NOMO-1 (cell line): ENCODE measurements at regions not wholly inside any gene's neighbourhood (a gene's known extent, or its start where the extent isn't known, plus 50 kb on each side); places are given as distances from the start of the nearest gene placed in this dataset.
"Not testable (repeated sequence)": the region's sequence is repeated elsewhere in the genome, so short reads cannot be mapped to it uniquely, and the experiment has no call there.

ENCODE experiments used
- DNase-seq, 2 experiments: peaks; one replicate each; lab custom pipeline; 2025; ENCODE audit not compliant: unreplicated experiment in 2 of 2; lab: John Stamatoyannopoulos, UW

DNA sequence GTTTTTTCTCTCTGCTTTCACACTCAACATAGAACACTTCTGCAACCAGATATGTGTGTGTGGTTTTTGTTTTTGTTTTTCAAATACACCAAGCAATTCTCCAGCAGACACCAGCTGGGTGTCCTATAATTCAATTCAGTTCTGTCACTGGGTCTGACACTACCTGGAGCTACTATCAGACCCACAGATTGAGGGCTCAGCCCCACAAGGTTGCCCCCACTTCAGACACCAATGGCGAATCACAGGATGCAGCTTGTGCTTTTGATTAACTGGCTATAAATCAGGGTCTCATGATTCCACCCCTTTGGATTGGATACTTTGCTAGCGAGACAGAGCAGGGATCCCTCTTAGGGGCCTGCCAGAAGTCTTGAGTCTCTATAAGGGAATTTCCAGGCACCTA, 462.2 kb upstream of the NRP1 start:
- DNase-seq, result no peak

- DNase-seq, result no peak
Measured at GRCh38 chr10:33795529-33795928, 461.1 kb upstream of the NRP1 start.

- no peak for DNase-seq
Measured at GRCh38 chr10:33794460-33794859, 460.0 kb upstream of the NRP1 start.

DNA sequence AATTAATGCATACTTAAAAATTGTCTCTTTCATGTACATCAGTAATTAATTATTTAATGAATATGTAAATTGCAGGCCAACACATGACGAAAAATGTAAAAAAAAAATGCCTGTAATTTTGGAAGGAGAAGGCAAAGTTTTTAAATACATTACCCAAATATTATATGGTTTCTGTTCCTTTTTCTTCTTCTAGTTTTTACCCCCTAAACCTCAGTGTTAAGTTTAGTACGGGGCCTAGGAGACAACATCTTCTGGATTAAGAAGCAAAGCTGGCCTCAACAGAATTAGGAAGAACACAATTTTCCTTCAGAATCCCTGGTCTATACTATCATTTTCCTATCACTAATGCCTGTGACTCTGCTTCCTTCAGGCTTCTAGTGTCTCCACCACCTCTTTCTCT, 459.3 kb upstream of the NRP1 start:
- DNase-seq, result peak; percentile 33 to 64

GRCh38 chr10:33791272-33791660, 456.8 kb upstream of the NRP1 start:
- no peak for DNase-seq

GRCh38 chr10:33790521-33791271, 456.2 kb upstream of the NRP1 start:
- no peak for DNase-seq

GRCh38 chr10:33783557-33783956, 449.1 kb upstream of the NRP1 start:
- DNase-seq, result no peak

DNA sequence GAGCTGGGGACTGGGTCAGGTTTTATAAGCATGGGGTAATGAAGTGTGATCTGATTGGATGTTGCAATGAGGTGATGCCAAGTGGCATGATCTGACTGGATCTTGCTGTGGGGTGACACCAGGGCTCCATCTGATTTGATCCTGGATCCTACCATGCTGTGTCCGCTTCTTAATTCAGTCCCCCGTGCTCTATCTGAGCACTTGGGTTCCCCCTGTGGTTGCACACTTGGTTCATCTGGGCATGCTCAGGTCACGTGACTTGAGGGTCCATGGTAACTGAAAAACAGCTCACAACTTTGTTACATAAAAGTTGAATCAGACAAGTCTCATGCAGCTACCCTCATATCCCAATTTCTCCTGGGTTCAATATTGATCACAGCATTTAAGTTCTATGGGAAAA, 448.6 kb upstream of the NRP1 start:
- no peak for DNase-seq

GRCh38 chr10:33781606-33782395, 447.3 kb upstream of the NRP1 start:
- DNase-seq, result no peak

- no peak for DNase-seq
Measured at GRCh38 chr10:33780961-33781360, 446.5 kb upstream of the NRP1 start.

DNA sequence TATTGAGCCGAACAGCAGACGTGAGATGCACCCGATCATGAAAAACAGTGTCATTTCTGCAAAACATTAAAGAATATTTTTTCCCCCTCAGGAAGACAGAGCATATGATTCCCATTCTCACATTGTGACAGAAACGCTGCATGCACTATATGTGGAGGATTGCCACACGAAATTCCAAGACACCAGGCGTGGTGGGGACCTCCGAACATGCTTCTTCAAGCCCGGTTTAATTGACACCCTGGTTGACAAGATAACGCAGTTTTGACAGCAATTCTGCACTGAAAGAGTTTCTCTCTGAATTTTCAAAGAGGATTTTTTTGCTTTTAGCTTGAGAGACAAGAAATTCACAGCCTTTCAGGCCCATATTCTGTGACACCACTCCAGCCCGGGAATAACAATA, 442.8 kb upstream of the NRP1 start:
- no peak for DNase-seq

GRCh38 chr10:33776419-33777070, 442.1 kb upstream of the NRP1 start:
- peak in 1 of 2 experiments; percentile 1 for DNase-seq

GRCh38 chr10:33774857-33775256, 440.4 kb upstream of the NRP1 start:
- no peak for DNase-seq

DNA sequence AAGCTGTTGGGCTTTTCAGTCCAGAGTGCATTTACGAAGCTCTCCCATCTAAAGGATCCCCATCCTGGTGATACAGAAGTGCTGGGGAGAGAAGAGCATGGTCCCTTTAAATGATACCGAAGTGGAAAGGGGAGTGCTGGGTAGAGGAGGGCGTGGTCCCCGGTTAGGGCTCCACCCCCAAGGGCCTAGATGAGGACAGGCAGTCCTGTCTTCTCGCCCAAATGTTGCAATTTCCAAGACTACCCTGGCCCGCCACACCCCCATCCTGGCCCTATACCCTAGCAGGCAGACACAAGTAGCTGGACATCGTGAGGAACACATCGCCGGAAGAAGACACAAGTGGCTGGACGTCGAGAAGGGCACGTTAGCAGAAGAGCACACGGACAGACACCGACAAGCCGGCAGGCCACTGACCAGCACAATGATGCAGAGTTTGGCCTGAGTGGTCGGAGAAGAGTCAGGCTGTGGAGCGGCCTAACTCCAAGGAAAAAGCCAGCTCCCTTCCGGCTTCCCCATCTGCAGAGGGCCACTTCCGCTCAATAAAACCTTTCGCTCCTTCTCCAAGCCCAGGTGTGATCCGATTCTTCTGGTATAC, 439.5 kb upstream of the NRP1 start:
- DNase-seq, result no peak

DNA sequence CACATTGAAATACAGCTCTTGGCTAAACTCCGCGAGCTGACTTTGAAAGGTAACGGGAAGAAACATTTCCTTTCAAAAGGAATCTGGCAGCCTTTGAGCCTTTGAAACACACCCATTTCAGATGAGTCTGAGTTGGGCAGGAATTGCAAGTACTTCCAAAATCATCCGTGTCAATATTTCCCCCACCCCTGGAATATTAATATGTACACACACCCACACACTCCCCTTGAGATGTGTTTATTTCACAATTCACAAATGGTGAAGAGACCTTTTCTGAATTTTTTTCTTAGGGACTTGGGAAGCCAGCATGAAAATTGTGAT, 438.7 kb upstream of the NRP1 start:
- DNase-seq, result no peak

GRCh38 chr10:33772370-33773252, 438.1 kb upstream of the NRP1 start:
- DNase-seq, result peak; percentile 68 to 86

DNA sequence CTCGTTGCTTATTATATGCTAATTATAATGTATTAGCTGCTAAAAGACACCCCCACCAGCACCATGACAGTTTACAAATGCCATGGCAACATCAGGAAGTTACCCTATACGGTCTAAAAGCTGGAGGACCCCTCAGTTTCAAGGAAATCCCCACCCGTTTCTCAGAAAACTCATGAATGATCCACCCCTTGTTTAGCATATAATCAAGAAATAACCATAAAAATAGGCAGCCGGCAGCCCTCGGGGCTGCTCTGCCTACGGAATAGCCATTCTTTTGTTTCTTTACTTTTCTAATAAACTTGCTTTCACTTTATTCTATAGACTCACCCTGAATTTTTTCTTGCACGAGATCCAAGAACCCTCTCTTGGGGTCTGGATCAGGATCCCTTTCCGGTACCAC, 437.4 kb upstream of the NRP1 start:
- not testable (repeated sequence) for DNase-seq

DNA sequence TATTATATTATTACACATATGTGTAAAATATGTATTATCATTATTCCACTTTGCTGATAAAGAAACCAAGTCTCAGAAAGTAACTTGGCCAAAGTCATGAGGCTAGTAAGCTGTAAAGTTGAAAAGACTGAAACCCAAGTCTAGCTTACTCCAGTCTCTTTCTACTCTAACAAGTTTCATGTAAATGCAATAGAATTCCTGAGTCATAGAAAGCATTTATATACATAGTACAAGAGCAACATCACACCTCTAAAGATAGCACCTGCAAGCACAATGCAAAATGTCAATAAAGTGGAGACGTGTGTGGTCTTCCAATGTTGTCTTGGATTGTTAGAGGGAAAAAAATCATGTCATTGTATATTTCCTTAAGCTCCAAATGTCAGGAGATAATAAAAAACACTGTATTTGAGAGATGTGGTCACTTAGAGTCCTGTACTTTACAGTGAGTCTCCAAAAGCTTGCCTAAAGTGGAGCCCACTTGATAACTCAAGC, 430.3 kb upstream of the NRP1 start:
- DNase-seq, result no peak

DNA sequence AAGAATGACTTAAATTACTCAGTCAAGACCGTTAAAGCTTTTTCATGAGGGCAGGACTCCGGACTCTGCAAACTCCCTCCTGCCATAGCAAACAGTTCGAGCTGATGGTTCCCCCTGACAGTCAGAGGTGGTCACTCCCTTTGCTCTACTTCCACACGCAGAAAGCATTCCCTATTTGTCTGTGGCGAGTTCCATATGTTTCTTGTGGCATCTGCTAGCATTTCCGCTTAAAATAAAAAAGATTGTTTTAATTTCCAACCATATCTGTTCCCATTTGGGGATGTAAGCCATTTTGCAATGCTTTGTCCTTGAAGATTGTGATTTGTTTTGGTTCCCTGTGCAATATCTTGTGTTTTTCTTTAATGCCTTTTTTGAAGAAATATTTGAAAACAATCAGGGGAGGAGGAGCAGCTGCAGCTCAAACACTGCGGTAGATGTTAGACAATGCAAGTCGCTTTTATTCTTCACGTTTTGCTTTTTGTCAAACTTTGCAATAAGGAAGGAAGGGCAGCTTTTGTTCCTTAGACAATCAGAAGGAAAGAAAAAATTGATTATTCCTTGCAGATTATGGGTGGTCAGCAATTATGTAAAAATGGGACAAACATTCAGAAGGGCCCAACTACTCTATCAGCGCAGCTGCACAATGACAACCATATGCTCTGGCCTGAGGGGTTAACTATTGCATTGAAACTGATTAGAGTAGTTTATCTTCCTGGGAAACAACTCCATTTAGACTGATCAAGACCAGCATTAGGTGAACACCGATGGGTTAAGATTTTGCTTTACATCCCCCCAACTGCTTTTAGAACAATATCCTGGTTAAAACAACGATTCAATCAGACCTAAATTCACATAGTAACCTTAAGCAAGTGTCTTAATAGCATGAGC, 425.8 kb upstream of the NRP1 start:
- no peak for DNase-seq
